GM21786 (cell line): ENCODE measurements at regions not wholly inside any gene's neighbourhood (a gene's known extent, or its start where the extent isn't known, plus 50 kb on each side); places are given as distances from the start of the nearest gene placed in this dataset.
"Not testable (repeated sequence)": the region's sequence is repeated elsewhere in the genome, so short reads cannot be mapped to it uniquely, and the experiment has no call there.

Experiments used
- ATAC-seq: cut with Tn5 transposase; IDR thresholded peaks from one replicate; pipeline ENCODE4 v1.9.1; 2021; ENCODE audit not compliant: unreplicated experiment

- no peak for ATAC-seq
Observed at GRCh38 chr6:81051952-81052351, 700.5 kb downstream of the TENT5A start.

DNA sequence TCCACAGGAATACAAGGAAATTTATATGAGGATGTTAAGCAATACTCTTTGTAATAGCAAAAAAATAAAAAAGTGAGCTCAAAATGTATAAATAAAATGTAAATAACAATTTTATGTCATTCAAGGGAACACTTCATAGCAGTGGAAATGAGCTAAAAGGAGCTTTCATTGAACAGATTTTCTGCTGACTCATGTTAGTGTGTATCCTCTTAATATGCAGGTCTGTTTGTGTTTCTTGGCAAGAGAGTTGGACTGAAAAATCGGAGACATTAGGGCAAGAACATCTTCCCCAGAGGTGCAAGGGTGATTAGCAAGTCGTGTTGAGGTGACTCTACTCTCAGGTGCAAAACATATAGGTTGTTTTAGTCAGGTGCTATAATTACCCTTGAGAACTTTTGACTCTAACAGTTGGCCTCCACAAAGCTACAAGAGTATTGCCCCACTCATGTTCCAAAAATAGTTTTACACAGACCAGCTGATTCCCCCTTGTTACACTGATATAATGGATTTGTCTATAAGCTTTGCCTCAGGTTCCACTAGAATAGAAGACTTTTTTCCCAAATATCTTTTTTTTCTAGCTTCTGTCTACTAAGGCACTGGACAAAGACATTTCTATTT is 702.9 kb downstream of the TENT5A start:
- ATAC-seq = no peak

DNA sequence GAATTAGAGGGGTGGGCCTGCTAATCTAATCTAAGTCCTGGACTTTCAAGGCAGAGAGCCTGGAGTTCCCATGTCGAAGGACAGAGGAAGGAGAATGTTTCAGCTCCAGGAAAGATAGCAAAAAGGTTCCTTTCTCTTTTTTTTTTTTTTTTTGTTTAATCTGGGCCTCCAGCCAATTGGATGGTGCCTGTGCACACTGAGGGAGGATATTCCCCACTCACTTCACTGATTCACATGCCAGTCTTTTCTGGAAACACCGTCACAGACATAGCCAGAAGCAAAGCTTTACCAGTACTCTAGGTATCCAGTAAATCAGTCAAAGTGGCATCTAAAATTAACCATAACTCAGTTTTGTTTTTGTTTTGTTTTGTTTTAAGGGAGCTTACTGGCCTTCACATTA is 721.1 kb downstream of the TENT5A start:
- ATAC-seq = no peak

GRCh38 chr6:81026041-81026553 is 726.4 kb downstream of the TENT5A start:
- ATAC-seq = no peak

DNA sequence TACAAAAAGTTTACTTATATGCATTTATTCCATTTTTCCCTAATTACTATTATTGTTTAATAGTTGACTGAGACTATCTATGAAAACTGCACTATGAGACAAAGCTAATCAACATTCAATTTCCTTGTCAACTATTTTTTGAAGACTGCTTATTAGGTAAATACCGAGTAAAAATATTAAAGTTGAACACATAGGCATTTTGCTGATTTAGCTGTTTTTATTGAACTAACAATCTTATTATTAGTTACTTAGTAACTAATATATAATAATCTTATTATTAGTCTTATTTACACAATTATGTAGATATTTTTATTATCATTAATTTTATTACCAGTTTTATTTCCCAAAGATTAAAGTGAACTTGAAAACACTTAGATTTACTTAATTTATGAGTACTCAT is 728.8 kb downstream of the TENT5A start:
- no peak for ATAC-seq

GRCh38 chr6:81023007-81023582 is 729.4 kb downstream of the TENT5A start:
- ATAC-seq = no peak

- ATAC-seq = not testable (repeated sequence)
Observed at GRCh38 chr6:81017586-81017985, 734.9 kb downstream of the TENT5A start.

- no peak for ATAC-seq
Observed at GRCh38 chr6:81003894-81004293, 748.6 kb downstream of the TENT5A start.

DNA sequence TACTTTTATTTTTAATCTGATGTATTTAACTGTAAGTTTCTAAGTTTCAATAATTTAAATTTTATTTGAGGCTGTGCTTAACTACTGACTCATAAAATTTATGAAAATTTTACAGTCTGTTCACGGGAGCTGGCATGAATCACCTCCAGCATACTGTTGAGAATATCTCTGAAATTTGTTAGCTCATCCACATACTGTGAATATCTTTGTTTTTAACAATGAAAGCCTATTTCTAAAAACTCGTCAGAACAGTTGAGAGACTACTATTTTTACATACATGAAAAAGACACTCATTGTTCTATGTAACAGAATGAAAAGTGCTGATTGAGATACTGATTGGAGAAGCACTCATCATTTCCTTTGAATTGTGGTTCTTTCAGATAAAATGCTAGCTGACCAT is 749.3 kb downstream of the TENT5A start:
- no peak for ATAC-seq

DNA sequence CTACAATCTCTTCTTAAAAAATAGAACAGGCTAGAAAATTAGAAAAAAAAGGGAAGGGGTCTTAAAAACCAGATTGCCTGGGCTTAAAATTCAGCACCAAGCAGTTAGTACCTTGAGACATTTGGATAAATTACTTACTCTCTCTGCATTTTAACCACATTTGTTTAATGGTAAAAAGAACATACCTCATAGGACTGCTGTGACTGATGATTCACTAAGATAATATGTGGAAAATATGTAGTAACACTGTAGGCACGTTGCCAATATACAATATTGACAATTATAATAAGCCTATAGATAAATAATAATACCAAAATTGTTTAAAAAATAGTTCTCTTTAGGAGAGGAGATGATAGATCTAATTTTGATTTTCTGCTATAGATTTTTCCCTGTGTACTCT is 750.4 kb downstream of the TENT5A start:
- no peak for ATAC-seq

DNA sequence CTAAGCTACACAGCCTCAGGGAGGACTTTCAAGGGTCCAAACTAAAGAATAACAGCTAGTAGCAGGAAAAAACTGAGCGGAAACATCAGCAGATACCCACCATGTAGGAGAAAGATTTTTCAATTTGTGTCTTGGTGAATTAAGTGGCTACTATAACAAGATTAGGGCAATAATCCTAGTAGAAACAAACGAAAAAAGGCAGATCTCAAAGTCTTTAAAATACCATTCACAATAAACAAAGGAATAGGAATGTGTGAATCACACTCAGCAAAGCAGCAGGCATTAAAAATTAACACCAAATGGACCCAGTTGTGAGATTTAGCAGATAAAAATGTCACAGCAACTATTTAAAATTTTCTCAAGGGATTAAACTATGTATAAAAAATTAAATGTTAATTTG is 761.2 kb downstream of the TENT5A start:
- ATAC-seq = no peak

- ATAC-seq = no peak
Observed at GRCh38 chr6:80988892-80989291, 763.6 kb downstream of the TENT5A start.

DNA sequence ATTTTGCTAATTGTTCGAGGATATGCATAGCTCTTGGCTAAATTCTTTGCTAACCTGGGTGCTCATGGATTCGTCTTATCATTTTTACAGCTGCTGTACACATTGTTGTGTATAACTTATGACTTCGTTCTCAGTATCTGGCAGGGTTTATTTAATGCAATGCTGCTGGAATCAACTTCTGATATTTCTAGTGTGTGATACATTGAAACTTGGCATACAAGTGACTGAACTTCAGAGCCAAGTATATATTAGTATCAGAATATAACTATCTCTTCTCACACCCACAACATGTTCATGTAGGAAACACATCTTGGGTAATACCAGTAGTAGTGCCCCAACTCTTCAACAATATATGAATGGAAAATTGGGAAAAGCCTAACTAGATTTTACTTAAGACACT is 764.2 kb downstream of the TENT5A start:
- no peak for ATAC-seq

- not testable (repeated sequence) for ATAC-seq
Observed at GRCh38 chr6:80981226-80981625, 771.3 kb downstream of the TENT5A start.

- ATAC-seq = no peak
Observed at GRCh38 chr6:80976336-80976735, 776.1 kb downstream of the TENT5A start.

DNA sequence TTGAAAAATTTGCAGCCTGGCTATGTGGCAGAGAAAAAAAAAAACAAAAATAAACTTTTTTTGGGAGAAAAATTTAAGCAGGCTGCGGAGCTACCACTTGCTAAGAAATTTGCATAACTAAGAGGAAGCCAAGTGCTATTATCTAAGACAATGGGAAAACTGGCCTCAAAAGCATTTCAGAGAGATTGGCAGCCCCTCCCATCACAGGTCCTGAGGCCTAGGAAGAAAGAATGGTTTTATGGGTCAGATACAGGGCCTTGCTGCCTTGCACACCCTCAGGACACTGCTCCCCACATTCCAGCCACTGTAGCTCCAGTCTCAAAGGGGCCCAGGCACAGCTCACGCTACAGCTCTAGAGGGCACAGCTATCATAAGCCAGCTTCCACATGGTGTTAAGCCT is 777.9 kb downstream of the TENT5A start:
- no peak for ATAC-seq

DNA sequence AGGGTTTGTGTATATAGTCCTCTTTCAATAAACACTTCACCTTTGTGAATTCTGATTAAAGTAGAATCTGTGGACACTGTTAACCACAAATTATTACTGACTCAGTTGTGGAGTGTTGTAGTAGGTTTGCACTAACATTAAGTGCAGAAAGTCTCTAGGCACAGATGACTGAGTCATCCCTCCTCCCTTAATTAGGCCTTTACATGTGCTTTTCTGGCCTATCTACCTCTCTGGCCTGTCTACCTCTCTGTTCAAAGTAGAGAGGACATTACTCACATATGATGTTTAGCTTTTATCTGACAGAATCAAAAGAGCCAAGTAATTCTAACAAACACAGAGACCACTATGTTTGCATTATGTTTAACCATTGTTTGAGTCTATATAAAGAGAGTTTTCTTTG is 783.0 kb downstream of the TENT5A start:
- ATAC-seq = no peak

DNA sequence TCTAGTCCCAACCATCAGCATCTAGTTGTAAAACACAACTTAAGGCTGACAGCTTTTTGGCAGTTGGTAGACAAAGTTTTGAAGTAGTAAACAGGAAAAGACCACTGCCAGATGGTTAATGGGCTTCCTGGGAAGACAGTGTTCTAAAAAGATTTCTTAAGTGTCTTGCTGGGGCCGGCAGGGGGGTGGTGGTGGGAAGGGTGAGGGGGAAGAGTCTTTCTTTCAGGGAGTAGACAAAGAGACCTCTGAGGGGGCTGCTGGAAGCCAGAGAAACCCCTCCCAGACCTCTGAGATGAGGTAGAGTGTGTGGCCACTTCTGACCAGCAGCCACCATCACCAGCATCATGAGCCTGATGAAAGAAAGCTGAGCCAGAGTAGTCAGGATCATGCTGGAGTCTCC is 784.9 kb downstream of the TENT5A start:
- no peak for ATAC-seq

DNA sequence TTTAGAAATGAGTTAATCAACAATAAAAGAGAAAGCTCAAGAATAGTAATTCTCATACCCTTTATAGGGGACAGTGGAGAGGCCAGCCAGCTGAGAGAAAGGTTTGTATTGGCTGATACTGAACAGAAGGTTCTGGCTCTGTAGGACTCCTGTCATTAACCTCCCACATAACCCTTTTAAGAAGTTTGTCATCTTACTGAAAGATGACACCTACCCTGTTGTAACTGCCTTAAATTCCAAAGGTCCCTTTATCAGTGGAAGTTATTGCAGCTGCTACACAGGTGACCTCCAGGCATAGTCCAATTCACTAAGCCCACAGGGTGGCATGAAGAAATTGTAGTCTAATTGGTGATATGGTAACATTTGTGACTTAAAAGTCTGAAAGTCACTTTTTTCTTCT is 790.1 kb downstream of the TENT5A start:
- no peak for ATAC-seq

GRCh38 chr6:80961166-80961565 is 791.3 kb downstream of the TENT5A start:
- no peak for ATAC-seq

GRCh38 chr6:80959034-80959433 is 793.4 kb downstream of the TENT5A start:
- no peak for ATAC-seq

GRCh38 chr6:80956898-80957297 is 795.6 kb downstream of the TENT5A start:
- no peak for ATAC-seq

DNA sequence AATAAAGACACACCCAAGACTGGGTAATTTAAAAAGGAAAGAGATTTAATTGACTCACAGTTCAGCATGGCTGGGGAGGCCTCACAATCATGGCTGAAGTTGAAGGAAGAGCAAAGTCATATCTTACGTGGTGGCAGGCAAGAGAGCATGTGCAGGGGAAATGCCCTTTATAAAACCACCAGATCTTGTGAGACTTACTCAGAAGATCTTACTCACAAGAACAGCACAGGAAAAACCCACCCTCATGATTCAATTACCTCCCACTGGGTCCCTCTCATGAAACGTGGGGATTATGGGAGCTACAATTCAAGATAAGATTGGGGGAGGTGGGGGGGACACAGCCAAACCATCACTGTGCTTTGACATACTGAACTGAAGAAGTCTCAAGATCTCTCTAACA is 800.0 kb downstream of the TENT5A start:
- not testable (repeated sequence) for ATAC-seq
